Neuronal stem cell (in vitro differentiated cells): ENCODE measurements at regions not wholly inside any gene's neighbourhood (a gene's known extent, or its start where the extent isn't known, plus 50 kb on each side); places are given as distances from the start of the nearest gene placed in this dataset.

Source experiments
- DNase-seq: peaks from one replicate; pipeline ENCODE4 v3.0.0-alpha.2; 2013; ENCODE audit warnings: low spot score
- H2AFZ ChIP-seq: one replicate; pipeline ENCODE4 v1.6.1; 2013; ENCODE audit warnings: mild to moderate bottlenecking, low read length, inconsistent platforms
- H2AK5ac ChIP-seq: 2 replicates; pipeline ENCODE4 v1.6.1; 2013; ENCODE audit warnings: low read depth, mild to moderate bottlenecking, inconsistent platforms, low read length, moderate library complexity, mixed read lengths
- H2BK120ac ChIP-seq: 2 replicates; pipeline ENCODE4 v1.6.1; 2013; ENCODE audit warnings: low read depth, mild to moderate bottlenecking, inconsistent platforms, low read length, moderate library complexity, mixed read lengths
- H2BK12ac ChIP-seq: one replicate; pipeline ENCODE4 v1.6.1; 2013; ENCODE audit warnings: low read length, inconsistent platforms
- H2BK15ac ChIP-seq: 2 replicates; pipeline ENCODE4 v1.6.1; 2013; ENCODE audit warnings: mild to moderate bottlenecking, low read length, inconsistent platforms, mixed read lengths
- H2BK5ac ChIP-seq: one replicate; pipeline ENCODE4 v1.6.1; 2013; ENCODE audit warnings: inconsistent platforms, mild to moderate bottlenecking, low read length, moderate library complexity
- H3K14ac ChIP-seq: one replicate; pipeline ENCODE4 v1.6.1; 2013; ENCODE audit warnings: low read length, inconsistent platforms
- H3K18ac ChIP-seq: 2 replicates; pipeline ENCODE4 v1.6.1; 2013; ENCODE audit warnings: low read length, inconsistent platforms
- H3K23ac ChIP-seq: 2 replicates; pipeline ENCODE4 v1.6.1; 2013; ENCODE audit warnings: low read depth, mild to moderate bottlenecking, mixed read lengths, low read length, inconsistent platforms; ENCODE audit not compliant: poor library complexity
- H3K27ac ChIP-seq: replicated peaks from 3 replicates; pipeline ENCODE4 v1.5.1; 2013; ENCODE audit warnings: low read length, inconsistent platforms
- H3K27me3 ChIP-seq, 3 experiments: 2 replicates each; pipeline ENCODE4 v1.6.1; 2013; ENCODE audit warnings: low read length in 3 of 3, mild to moderate bottlenecking in 2 of 3, inconsistent platforms in 1 of 3, low read depth in 1 of 3, mixed read lengths in 1 of 3, moderate library complexity in 1 of 3; ENCODE audit not compliant: control insufficient read depth in 3 of 3, insufficient read depth in 3 of 3
- H3K36me3 ChIP-seq, 2 donors: replicated peaks in 1 of 2; 2 replicates each; pipeline ENCODE4 v1.6.1; 2013; ENCODE audit warnings: low read length in 2 of 2; ENCODE audit not compliant: control insufficient read depth in 2 of 2, insufficient read depth in 2 of 2
- H3K4ac ChIP-seq: 2 replicates; pipeline ENCODE4 v1.6.1; 2013; ENCODE audit warnings: inconsistent platforms, mild to moderate bottlenecking, low read length, moderate library complexity
- H3K4me1 ChIP-seq, 2 donors: 1 replicate in 1 of 2; 2 replicates in 1 of 2; pipeline ENCODE4 v1.6.1; 2013; ENCODE audit warnings: low read length in 2 of 2, low read depth in 1 of 2; ENCODE audit not compliant: control insufficient read depth in 2 of 2, insufficient read depth in 1 of 2
- H3K4me2 ChIP-seq: one replicate; pipeline ENCODE4 v1.6.1; 2013; ENCODE audit warnings: mild to moderate bottlenecking, low read length, inconsistent platforms; ENCODE audit not compliant: insufficient read depth, poor library complexity, severe bottlenecking
- H3K4me3 ChIP-seq, 2 donors: 2 replicates each; pipeline ENCODE4 v1.5.1; 2013; ENCODE audit warnings: low read length in 2 of 2, mild to moderate bottlenecking in 2 of 2, inconsistent platforms in 1 of 2, moderate library complexity in 1 of 2
- H3K79me1 ChIP-seq: one replicate; pipeline ENCODE4 v1.6.1; 2013; ENCODE audit warnings: low read depth, mild to moderate bottlenecking, inconsistent platforms, low read length, moderate library complexity
- H3K9ac ChIP-seq: one replicate; pipeline ENCODE4 v1.6.1; 2013; ENCODE audit warnings: mild to moderate bottlenecking, low read depth, low read length, inconsistent platforms; ENCODE audit not compliant: poor library complexity
- H3K9me3 ChIP-seq, 2 donors: replicated peaks in 1 of 2; 2 replicates each; pipeline versions ENCODE3 to v1.6.1; 2013; ENCODE audit warnings: low read length in 2 of 2, mild to moderate bottlenecking in 2 of 2, inconsistent platforms in 1 of 2, low read depth in 1 of 2, mixed read lengths in 1 of 2, moderate library complexity in 1 of 2; ENCODE audit not compliant: control insufficient read depth in 2 of 2, insufficient read depth in 1 of 2
- H4K8ac ChIP-seq: one replicate; pipeline ENCODE4 v1.6.1; 2013; ENCODE audit warnings: low read depth, mild to moderate bottlenecking, inconsistent platforms, low read length, moderate library complexity
- H4K91ac ChIP-seq: one replicate; pipeline ENCODE4 v1.6.1; 2013; ENCODE audit warnings: low read length, low read depth, mild to moderate bottlenecking, inconsistent platforms; ENCODE audit not compliant: poor library complexity
- WGBS, 2 donors: extraction: QIAGEN DNeasy Blood & Tissue Kit; methylation state at CpG; one replicate each; pipeline ENCODE4 v1.1.7; 2013; ENCODE audit warnings: missing lambda C conversion rate in 2 of 2, mixed read lengths in 1 of 2; ENCODE audit not compliant: insufficient read length in 2 of 2, insufficient replicate concordance in 1 of 2; ENCODE audit errors: extremely low coverage in 2 of 2; 5-methylcytosine and 5-hydroxymethylcytosine counted together

- Histone ChIP-seq H3K9ac (no peak overlapping the region), H3K4ac (no peak overlapping the region), H3K79me1 (no peaks in the 10 kb centered on the region), H3K14ac (no peak overlapping the region), H3K36me3 (no peaks in the 10 kb centered on the region), H4K91ac (no peak overlapping the region), H3K18ac (no peak overlapping the region), H2BK120ac (no peak overlapping the region), H3K23ac (no peak overlapping the region), H2BK12ac (no peak overlapping the region), H4K8ac (no peak overlapping the region), H3K4me3 (no peak overlapping the region), H2AK5ac (no peak overlapping the region), H3K27ac (no peak overlapping the region), H3K4me1 (no peaks in the 10 kb centered on the region), H2AFZ (no peak overlapping the region), H3K27me3 (no peaks in the 10 kb centered on the region), H2BK5ac (no peak overlapping the region), H2BK15ac (no peak overlapping the region), H3K4me2 (no peak overlapping the region), H3K9me3 (no peaks in the 10 kb centered on the region)
- DNase-seq: no peak
- no CpG with 5 or more reads among the region's 2 CpGs for WGBS, 2 donors
Measured at GRCh38 chr3:81998139-81998755, 236.8 kb upstream of the GBE1 start.

DNA sequence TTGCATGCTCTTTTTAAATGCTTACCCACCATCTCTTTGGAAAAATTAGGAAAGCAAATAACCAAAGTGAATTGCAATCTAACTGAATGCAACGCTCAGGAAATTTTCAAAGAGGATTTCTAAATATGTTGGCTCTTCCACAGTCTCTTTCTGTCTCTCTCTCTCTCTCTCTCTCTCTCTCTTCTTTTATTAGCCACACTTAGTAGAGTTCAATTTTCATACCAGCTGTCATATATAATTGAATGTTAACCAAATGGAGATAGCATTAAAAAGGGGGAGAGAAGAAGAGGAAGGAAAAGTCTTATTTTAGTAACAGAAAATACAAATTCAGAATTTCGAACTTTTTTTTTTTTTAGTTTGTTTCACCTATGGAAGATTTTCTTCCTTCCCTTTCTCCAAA is 235.9 kb upstream of the GBE1 start:
- H3K4ac ChIP-seq: no peak overlapping the region
- no peak for DNase-seq
- no peaks in the 10 kb centered on the region for H3K79me1 ChIP-seq
- no peak overlapping the region for H3K4me2 ChIP-seq
- no peak overlapping the region for H2AK5ac ChIP-seq
- H3K4me1 ChIP-seq: no peaks in the 10 kb centered on the region
- no peak overlapping the region for H2BK12ac ChIP-seq
- H2BK120ac ChIP-seq: no peak overlapping the region
- H3K9ac ChIP-seq: no peak overlapping the region
- H3K14ac ChIP-seq: no peak overlapping the region
- no peak overlapping the region for H4K8ac ChIP-seq
- no peak overlapping the region for H4K91ac ChIP-seq
- no peak overlapping the region for H2BK15ac ChIP-seq
- H3K4me3 ChIP-seq: no peak overlapping the region
- H2AFZ ChIP-seq: no peak overlapping the region
- no peaks in the 10 kb centered on the region for H3K27me3 ChIP-seq
- H3K23ac ChIP-seq: no peak overlapping the region
- whole genome bisulfite sequencing, 2 donors: no CpG with 5 or more reads among the region's 2 CpGs
- H3K18ac ChIP-seq: no peak overlapping the region
- no peak overlapping the region for H3K27ac ChIP-seq
- H3K9me3 ChIP-seq: no peaks in the 10 kb centered on the region
- no peaks in the 10 kb centered on the region for H3K36me3 ChIP-seq
- no peak overlapping the region for H2BK5ac ChIP-seq

GRCh38 chr3:81995329-81995728 is 233.9 kb upstream of the GBE1 start:
- Histone ChIP-seq H3K18ac (no peak overlapping the region), H3K9ac (no peak overlapping the region), H2AK5ac (no peak overlapping the region), H2BK120ac (no peak overlapping the region), H3K27ac (no peak overlapping the region), H2BK15ac (no peak overlapping the region), H3K14ac (no peak overlapping the region), H3K4ac (no peak overlapping the region), H4K8ac (no peak overlapping the region), H3K4me2 (no peak overlapping the region), H3K27me3 (no peaks in the 10 kb centered on the region), H3K79me1 (no peaks in the 10 kb centered on the region), H3K23ac (no peak overlapping the region), H3K36me3 (no peaks in the 10 kb centered on the region), H3K4me3 (no peak overlapping the region), H2BK5ac (no peak overlapping the region), H2BK12ac (no peak overlapping the region), H2AFZ (no peak overlapping the region), H3K4me1 (no peaks in the 10 kb centered on the region), H4K91ac (no peak overlapping the region), H3K9me3 (no peaks in the 10 kb centered on the region)
- WGBS, 2 donors: no CpG with 5 or more reads among the region's 2 CpGs
- DNase-seq: no peak

GRCh38 chr3:81989758-81990157 is 228.3 kb upstream of the GBE1 start:
- no peak overlapping the region for H2BK120ac ChIP-seq
- H2AK5ac ChIP-seq: no peak overlapping the region
- H3K23ac ChIP-seq: no peak overlapping the region
- H3K27me3 ChIP-seq: no peaks in the 10 kb centered on the region
- H3K9ac ChIP-seq: no peak overlapping the region
- H3K4me3 ChIP-seq: no peak overlapping the region
- H3K9me3 ChIP-seq: no peaks in the 10 kb centered on the region
- H2BK12ac ChIP-seq: no peak overlapping the region
- no peak overlapping the region for H3K18ac ChIP-seq
- H3K27ac ChIP-seq: no peak overlapping the region
- DNase-seq: no peak
- no peaks in the 10 kb centered on the region for H3K36me3 ChIP-seq
- no peak overlapping the region for H3K4me2 ChIP-seq
- no peak overlapping the region for H4K91ac ChIP-seq
- no peak overlapping the region for H2BK5ac ChIP-seq
- H2BK15ac ChIP-seq: no peak overlapping the region
- no peak overlapping the region for H3K14ac ChIP-seq
- no peak overlapping the region for H2AFZ ChIP-seq
- no peak overlapping the region for H4K8ac ChIP-seq
- peaks cover 2% of the 10 kb centered on the region for H3K79me1 ChIP-seq
- H3K4me1 ChIP-seq: no peaks in the 10 kb centered on the region
- no CpG with 5 or more reads among the region's 2 CpGs for WGBS, 2 donors
- H3K4ac ChIP-seq: no peak overlapping the region
